HUDEP-2 (cell line): ENCODE measurements at regions not wholly inside any gene's neighbourhood (a gene's known extent, or its start where the extent isn't known, plus 50 kb on each side); places are given as distances from the start of the nearest gene placed in this dataset.

Experiments
- DNase-seq, 76 experiments: peaks; one replicate each; lab custom pipeline; 2025; ENCODE audit not compliant: unreplicated experiment in 76 of 76; lab: John Stamatoyannopoulos, UW

- no peak for DNase-seq
Observed at GRCh38 chr7:135831455-135832195, 83.0 kb upstream of the FAM180A start.

GRCh38 chr7:135828604-135829003 is 80.0 kb upstream of the FAM180A start:
- no peak for DNase-seq

GRCh38 chr7:135827391-135827790 is 78.8 kb upstream of the FAM180A start:
- no peak for DNase-seq

- peak in 1 of 76 experiments; percentile 10 for DNase-seq
Observed at GRCh38 chr7:135825406-135825805, 76.8 kb upstream of the FAM180A start.

- DNase-seq: no peak
Observed at GRCh38 chr7:135822376-135822775, 73.8 kb upstream of the FAM180A start.

- DNase-seq: no peak
Observed at GRCh38 chr7:135817583-135817982, 69.0 kb upstream of the FAM180A start.

- DNase-seq: no peak
Observed at GRCh38 chr7:135815033-135815432, 66.4 kb upstream of the FAM180A start.

GRCh38 chr7:135812148-135812547 is 63.5 kb upstream of the FAM180A start:
- DNase-seq: no peak

- no peak for DNase-seq
Observed at GRCh38 chr7:135811506-135811905, 62.9 kb upstream of the FAM180A start.

- DNase-seq: no peak
Observed at GRCh38 chr7:135808206-135808605, 59.6 kb upstream of the FAM180A start.

- no peak for DNase-seq
Observed at GRCh38 chr7:135803143-135803542, 54.5 kb upstream of the FAM180A start.

- DNase-seq: no peak
Observed at GRCh38 chr7:135802697-135803096, 54.1 kb upstream of the FAM180A start.

- no peak for DNase-seq
Observed at GRCh38 chr7:135801877-135802276, 53.3 kb upstream of the FAM180A start.

GRCh38 chr7:135801045-135801693 is 52.6 kb upstream of the FAM180A start:
- peak in 35 of 76 experiments; percentile 1 to 61 (median 37) for DNase-seq

GRCh38 chr7:135800560-135800959 is 51.9 kb upstream of the FAM180A start:
- DNase-seq: no peak

- DNase-seq: peak in 1 of 76 experiments; percentile 5
Observed at GRCh38 chr7:135799881-135800280, 51.3 kb upstream of the FAM180A start.
